ENCODE measurements at regions not wholly inside any gene's neighbourhood (a gene's known extent, or its start where the extent isn't known, plus 50 kb on each side); places are given as distances from the start of the nearest gene placed in this dataset.
"Not testable (repeated sequence)": the region's sequence is repeated elsewhere in the genome, so short reads cannot be mapped to it uniquely, and the experiment has no call there.

- DNase-seq = not testable (repeated sequence)
These were observed 72.7 kb upstream of the DLGAP1 start for GRCh38 chr18:4527826-4528225.

DNA sequence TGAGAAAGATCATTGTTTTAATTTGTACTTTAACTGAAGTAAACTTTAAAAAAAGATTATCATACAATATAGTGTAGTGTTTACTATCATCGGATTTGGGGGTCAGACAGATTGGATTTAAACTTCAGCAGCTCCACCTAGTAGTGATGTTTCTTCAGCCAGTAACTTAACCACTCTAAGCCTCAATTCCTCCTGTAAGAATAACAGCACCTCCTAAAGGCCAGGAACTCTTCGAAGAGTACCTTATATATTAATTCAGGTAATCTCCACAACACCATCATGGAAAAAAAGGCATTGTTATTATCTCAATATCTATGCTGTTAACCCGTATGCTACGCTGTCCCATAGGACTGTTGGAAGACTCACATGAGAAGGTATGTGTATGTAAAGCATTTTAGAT is 69.0 kb upstream of the DLGAP1 start:
- no peak for DNase-seq

DNA sequence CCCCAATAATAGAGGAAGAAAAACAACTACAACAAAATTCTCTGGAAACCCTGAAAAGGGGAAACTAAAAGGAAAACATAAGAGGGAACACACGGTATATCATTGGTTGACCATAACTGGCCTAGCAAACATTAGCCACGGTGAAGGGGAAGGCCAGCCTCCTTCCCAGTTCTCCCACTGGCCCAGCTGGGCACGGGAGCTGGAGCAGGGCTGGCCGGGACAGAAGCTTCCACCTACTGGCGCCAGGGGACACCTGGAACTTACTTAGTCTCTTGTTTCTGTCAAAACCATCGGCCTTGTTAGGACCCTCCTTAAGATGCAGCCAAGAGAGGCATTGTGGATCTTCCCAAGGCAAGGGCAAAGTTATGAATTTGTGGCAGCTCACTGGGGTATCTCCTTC is 56.1 kb upstream of the DLGAP1 start:
- no peak for DNase-seq

GRCh38 chr18:4510711-4511110 is 55.6 kb upstream of the DLGAP1 start:
- DNase-seq = no peak

GRCh38 chr18:4510160-4510559 is 55.1 kb upstream of the DLGAP1 start:
- DNase-seq = no peak

Data from suppressor macrophage (primary cell).